ENCODE measurements at regions not wholly inside any gene's neighbourhood (a gene's known extent, or its start where the extent isn't known, plus 50 kb on each side); places are given as distances from the start of the nearest gene placed in this dataset.
"Not testable (repeated sequence)": the region's sequence is repeated elsewhere in the genome, so short reads cannot be mapped to it uniquely, and the experiment has no call there.

DNA sequence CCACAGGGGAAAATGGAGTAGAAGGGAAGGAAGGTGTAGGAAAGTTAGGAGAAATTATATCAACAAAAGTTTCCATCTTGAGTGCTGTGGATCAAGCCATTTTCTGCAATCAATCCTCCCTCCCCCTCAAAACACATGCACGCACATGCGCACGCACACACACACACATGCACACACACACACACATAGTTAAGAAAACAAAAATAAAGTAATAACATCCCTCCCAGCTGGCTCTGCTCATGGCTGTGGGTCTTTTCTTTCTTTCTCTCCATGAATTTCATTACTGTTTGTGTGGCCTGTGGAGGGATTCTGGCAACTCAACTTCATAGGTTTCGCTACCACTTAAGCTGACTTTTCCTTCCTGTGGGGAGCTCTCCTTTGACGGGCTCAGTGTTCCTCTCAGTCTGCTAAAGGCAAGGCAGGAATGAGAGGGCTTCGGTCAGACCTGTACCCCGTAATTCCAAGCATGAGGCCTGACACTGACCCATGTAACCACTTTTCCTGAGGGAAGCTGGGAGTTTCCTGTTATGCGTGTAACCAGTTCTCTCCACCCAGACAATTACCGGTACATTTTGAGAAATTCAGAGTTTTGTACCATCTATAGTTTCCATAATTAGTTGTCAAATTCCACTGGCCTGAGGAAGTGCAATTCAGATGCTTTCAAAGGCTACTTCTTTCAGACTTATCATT is 79.8 kb downstream of the ZNF92 start:
- DNase-seq = no peak

DNA sequence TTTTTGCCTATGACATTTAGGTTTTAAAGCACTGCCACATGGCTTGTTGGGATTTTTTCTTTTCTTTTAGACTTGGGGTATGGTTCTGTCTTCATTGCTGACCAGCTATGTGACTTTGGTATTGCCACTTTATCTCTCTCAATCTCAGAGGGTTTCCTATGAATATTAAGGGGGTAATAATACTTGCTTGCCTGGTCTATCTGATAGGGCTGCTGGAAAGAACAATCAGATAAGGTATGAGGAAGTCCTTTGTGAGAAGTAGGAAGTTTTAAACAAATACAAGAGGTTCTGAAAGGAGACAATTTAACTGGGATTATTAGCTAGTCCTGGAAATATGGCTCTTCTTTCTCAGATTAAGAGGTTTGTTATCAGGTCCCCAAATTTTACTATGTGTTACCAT is 80.8 kb downstream of the ZNF92 start:
- DNase-seq = no peak

DNA sequence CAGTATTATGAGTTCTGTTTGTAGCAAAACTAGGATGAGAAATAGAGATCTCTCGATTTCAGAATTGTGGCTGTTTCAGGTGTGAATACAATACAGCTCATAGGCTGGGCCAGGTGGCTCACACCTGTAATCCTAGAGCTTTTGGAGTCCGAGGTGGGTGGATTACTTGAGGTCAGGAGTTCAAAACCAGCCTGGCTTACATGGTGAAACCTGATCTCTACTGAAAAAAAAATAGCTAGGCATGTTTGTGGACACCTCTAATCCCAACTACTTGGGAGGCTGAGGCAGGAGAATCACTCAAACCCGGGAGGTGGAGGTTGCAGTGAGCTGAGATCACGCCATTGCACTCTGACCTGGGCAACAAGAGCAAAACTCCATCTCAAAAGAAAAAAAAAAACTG is 81.4 kb downstream of the ZNF92 start:
- not testable (repeated sequence) for DNase-seq

- no peak for DNase-seq
These were observed 84.0 kb downstream of the ZNF92 start for GRCh38 chr7:65457705-65458104.

DNA sequence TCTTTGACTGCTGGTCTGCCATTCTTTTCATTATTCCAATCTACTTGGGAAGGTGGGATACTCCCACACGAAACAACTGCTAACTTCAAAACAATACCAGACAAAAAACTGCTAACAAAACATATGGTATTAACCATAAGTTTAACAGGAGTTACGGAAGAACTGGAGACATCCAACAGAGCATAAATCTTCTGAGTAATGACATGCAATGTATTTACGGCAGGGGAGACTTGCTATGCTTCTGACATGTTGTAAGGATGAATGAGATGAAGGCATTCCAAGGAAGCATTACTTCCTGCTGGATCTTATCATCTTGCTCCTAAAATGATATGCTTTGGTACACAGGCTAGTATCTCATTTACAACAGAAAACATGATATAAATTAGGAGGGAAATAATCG is 85.8 kb downstream of the ZNF92 start:
- DNase-seq = no peak

DNA sequence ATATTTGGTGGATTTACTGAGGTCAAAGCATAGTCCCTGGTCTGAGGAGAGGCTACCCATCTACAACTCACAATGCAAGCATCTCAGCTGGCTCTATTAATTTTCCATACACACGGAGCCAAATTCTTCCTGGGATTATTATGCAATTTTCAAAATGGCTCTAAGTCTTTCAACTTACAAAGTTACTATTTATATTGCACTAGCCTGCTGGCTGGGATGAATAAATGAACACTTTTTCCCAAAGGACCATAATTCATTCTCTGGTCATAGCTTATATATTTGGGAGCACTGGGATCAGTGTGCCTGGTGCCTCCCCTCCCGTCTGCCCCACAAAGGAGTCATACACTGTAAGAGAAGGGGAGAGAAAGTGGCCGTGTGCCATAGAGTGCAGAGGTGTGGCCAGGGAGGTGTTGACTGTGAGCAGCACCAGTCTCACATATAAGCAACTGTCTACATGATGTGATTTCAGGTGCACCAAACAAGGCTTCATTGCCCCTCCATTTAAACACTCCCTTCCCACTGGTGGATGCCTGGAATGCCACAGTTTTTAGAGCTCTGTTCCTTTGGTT is 88.6 kb downstream of the ZNF92 start:
- no peak for DNase-seq

DNA sequence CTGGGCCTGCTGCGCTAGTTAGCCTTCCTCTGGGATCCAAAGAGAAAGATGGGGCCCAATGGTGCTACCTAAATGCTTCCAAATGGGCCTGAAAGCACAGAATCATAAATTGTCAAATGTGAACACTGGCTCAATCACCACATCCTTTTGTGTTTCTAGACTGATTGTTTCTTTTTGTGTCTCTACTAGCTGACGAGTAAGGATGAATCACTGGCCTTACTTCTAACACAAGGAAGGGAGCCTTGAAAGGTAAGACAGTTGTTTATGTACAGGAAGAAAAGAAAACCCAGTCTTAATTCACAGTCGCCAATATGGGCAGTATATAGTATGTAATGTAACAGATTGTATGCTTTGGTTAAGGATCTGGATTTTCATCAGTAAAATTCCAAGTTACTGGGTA is 89.5 kb downstream of the ZNF92 start:
- DNase-seq = no peak

DNA sequence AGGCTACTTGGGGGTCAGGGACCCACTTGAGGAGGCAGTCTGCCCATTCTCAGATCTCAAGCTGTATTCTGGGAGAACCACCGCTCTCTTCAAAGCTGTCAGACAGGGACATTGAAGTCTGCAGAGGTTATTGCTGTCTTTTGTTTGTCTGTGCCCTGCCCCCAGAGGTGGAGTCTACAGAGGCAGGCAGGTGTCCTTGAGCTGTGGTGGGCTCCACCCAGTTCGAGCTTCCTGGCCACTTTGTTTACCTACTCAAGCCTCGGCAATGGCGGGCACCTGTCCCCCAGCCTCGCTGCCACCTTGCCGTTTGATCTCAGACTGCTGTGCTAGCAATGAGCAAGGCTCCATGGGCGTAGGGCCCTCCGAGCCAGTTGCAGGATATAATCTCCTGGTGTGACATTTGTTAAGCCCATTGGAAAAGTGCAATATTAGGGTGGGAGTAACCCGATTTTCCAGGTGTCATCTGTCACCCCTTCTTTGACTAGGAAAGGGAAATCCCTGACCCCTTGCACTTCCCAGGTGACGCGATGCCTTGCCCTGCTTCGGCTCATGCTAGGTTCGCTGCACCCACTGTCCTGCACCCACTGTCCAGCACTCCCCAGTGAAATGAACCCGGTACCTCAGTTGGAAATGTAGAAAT is 96.4 kb downstream of the ZNF92 start:
- DNase-seq = not testable (repeated sequence)

GRCh38 chr7:65471587-65471986 is 97.9 kb downstream of the ZNF92 start:
- no peak for DNase-seq

DNA sequence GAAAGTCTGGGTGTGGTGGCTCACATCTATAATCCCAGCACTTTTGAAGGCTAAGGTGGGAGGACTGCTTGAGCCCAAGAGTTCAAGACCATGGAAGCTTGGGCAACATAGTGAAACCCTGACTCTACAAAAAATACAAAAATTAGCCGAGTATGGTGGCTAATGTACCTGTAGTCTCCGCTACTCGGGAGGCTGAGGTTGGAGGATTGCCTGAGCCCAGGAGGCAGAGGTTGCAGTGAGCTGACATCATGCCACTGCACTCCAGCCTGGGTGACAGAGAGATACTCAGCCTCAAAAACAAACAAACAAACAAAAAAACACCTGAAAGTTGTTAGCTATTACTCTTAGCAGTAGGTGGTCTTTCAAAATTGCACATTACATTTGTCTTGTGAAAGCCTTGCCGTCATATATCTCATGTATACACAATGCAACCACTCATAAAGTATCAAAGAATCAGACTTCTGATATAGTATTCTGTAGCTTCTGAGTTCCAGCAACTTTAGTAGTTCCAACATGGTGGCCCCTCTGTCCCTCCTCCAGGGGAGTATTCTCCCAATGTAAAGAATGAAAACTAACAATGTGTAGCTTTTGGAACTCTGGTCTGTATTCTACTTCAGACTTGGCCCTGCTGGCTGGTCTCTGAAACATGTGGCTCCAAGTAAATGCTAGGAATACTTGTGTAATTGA is 101.5 kb downstream of the ZNF92 start:
- no peak for DNase-seq

GRCh38 chr7:65475734-65476319 is 102.2 kb downstream of the ZNF92 start:
- DNase-seq = peak; percentile 62

GRCh38 chr7:65477326-65477725 is 103.7 kb downstream of the ZNF92 start:
- no peak for DNase-seq

DNA sequence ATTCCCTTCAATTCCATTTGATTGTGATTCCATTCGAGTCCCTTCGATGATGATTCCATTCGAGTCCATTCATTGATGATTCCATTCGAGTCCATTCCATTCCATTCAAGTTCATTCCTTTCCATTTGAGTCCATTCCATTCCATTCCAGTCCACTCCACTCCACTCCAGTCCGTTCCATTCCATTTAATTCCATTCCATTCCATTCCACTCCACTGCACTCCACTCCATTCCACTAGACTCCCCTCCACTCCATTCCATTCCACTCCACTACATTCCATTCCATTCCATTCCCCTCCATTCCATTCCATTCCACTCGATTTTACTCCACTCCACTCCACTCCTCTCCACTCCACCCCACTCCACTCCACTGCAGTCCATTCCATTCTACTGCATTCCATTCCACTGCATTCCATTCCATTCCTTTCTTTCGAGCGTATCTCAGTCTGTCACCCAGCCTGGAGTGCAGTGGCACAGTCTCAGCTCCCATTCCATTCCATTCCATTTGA is 115.7 kb downstream of the ZNF92 start:
- no peak for DNase-seq

DNA sequence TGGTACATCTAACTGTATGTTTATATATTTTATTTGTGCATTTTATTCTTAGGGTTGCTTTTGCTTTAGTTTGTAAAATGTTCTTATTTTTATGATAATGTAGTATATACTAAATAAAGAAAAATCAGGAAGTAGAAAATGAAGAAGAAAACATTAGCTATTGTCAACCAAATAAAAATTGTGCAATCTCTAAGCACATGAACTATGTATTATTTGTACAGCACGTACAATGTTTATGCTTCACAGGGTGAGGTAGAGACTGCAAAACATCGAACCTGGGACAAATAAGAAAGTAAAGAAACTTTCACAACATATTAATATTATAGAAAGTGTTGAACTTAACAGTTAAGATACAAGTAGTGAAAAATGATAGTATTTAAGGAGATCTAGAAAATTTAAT is 123.0 kb downstream of the ZNF92 start:
- DNase-seq = not testable (repeated sequence)

GRCh38 chr7:65503434-65504152 is 129.9 kb downstream of the ZNF92 start:
- DNase-seq = no peak

- DNase-seq = not testable (repeated sequence)
These were observed 131.1 kb downstream of the ZNF92 start for GRCh38 chr7:65504504-65505319.

GRCh38 chr7:65505320-65505633 is 131.6 kb downstream of the ZNF92 start:
- DNase-seq = not testable (repeated sequence)

DNA sequence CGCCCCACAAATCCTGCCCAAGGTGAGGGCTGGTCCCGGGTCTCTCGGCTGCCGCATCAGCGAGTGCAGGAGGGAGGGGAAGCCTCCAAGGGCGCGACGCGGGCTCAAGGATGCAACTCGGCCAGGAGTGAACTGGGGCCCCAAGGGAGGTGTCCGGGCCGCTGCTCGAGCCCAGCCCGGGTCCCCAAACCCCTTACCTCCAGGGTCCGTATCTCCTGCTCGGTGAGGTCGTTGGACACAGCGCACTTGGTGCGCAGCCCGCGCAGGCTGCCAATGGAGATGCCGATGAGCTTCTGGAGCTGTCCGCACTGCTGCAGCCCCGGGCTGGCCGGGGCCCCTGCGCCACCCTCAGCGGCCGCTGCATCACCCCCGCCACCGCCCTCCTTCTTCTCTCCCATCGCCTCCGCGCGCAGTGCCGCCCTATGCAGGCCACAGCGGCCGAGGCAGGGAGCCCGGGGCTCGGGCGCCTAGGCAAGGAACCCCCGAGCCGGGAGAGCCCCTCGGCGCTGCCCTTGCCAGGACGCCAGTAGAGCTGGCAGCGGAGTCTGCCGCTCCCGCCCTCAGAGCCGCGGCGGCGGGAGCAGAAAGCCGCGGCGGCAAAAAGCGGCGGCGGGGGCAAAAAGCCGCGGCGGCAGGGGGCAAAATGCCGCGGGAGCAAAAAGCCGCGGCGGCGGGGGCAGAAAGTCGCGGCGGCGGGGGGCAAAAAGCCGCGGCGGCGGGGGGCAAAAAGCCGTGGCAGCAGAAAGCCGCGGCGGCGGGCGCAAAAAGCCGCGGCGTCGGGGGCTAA is 135.1 kb downstream of the ZNF92 start:
- peak; percentile 1 for DNase-seq

GRCh38 chr7:65509368-65510186 is 135.9 kb downstream of the ZNF92 start:
- peak; percentile 19 for DNase-seq

- DNase-seq = peak; percentile 18
These were observed 136.5 kb downstream of the ZNF92 start for GRCh38 chr7:65510187-65510538.

All from CD4-positive, alpha-beta T cell treated with Interleukin-17A for 1 hour (primary cell).